ENCODE measurements at regions not wholly inside any gene's neighbourhood (a gene's known extent, or its start where the extent isn't known, plus 50 kb on each side); places are given as distances from the start of the nearest gene placed in this dataset.

DNA sequence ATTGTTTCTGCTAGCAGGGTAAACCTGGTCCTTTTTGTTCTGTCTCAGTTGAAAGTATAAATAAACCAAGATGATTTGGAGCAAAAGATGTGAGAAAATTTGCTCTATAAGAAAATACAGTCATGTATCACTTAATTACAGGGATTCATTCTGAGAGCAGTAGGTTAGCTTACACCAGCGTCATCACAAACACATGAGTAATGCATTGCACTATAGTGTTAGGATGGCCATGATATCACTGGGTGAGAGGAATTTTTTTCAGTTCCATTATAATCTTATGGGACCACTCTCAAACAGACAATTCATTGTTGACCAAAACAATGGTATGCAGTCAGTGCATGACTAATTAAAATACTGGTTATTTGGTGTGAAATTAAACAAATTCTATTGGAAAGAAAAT is 430.9 kb downstream of the CHSY3 start:
- TF ChIP-seq, protein P1, sequence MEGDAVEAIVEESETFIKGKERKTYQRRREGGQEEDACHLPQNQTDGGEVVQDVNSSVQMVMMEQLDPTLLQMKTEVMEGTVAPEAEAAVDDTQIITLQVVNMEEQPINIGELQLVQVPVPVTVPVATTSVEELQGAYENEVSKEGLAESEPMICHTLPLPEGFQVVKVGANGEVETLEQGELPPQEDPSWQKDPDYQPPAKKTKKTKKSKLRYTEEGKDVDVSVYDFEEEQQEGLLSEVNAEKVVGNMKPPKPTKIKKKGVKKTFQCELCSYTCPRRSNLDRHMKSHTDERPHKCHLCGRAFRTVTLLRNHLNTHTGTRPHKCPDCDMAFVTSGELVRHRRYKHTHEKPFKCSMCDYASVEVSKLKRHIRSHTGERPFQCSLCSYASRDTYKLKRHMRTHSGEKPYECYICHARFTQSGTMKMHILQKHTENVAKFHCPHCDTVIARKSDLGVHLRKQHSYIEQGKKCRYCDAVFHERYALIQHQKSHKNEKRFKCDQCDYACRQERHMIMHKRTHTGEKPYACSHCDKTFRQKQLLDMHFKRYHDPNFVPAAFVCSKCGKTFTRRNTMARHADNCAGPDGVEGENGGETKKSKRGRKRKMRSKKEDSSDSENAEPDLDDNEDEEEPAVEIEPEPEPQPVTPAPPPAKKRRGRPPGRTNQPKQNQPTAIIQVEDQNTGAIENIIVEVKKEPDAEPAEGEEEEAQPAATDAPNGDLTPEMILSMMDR (IDR thresholded peaks at IDR 0.05) = no peak
- ATAC-seq (ENCODE audit: low FRiP score) (no peak), DNase-seq (ENCODE audit: low spot score) (no peak)

DNA sequence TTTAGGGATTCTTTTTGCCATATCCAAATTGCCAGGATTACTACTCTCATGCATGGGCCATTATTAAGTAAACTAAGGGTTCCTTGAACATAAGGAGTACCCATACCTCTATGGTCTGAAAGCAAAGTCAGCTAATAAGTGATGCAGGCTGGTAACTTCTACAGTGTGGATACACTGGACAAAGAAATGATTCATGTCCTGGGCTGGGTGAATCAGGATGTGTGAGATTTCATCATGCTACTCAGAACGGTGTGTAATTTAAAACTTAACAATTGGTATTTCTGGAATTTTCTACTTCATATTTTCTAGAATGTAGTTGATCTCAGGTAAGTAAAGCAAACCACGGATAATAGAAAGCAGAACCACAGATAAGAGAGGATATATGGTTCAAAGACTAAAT is 428.8 kb downstream of the CHSY3 start:
- DNase-seq (ENCODE audit: low spot score) = no peak
- ATAC-seq (ENCODE audit: low FRiP score) = no peak
- TF ChIP-seq, protein P1 (IDR thresholded peaks at IDR 0.05) = no peak

DNA sequence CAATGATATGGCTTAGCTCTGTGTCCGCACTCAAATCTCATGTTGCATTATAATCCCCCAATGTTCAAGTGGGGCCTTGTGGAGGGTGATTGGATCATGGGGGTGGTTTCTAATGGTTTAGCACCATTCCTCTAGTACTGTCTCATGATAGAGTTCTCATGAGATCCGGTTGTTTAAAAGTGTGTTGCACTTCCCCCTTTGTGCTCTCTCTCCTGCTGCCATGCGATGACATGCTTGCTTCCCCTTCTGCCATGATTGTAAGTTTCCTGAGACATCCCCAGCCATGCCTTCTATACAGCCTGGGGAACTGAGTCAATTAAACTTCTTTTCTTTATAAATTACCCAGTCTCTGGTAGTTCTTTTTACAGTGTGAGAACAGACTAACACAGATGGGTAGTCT is 427.1 kb downstream of the CHSY3 start:
- DNase-seq (ENCODE audit: low spot score) = no peak
- TF ChIP-seq, protein P1 (IDR thresholded peaks at IDR 0.05) = no peak
- no peak for ATAC-seq (ENCODE audit: low FRiP score)

- ATAC-seq (ENCODE audit: low FRiP score) = no peak
- DNase-seq (ENCODE audit: low spot score) = no peak
- TF ChIP-seq, protein P1 (IDR thresholded peaks at IDR 0.05) = no peak
Measured at GRCh38 chr5:130324953-130325671, 420.8 kb downstream of the CHSY3 start.

- ATAC-seq (ENCODE audit: low FRiP score) (no peak), DNase-seq (ENCODE audit: low spot score) (no peak)
- TF ChIP-seq, protein P1 (IDR thresholded peaks at IDR 0.05) = no peak
Measured at GRCh38 chr5:130323804-130324454, 419.7 kb downstream of the CHSY3 start.

DNA sequence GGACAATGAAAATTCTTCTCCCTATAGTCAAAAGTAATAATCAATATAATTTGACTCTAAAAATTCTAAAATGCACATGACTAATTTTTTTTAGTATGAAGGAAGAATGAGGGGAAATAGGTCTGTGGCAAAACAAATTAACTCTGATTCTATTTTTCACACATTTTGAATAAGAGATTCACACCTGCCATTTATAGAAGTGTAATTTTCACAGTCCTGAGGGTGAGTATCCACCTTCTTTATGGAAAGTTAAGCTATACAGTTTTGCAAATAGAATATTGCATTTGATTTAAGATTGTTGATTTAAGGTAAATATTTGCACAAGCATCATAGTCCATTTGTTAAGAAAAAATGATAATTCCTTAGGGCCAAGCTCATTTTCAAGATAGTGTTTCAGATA is 417.7 kb downstream of the CHSY3 start:
- TF ChIP-seq, protein P1 (IDR thresholded peaks at IDR 0.05) = no peak
- ATAC-seq (ENCODE audit: low FRiP score) = no peak
- DNase-seq (ENCODE audit: low spot score) = no peak
